ENCODE measurements at regions not wholly inside any gene's neighbourhood (a gene's known extent, or its start where the extent isn't known, plus 50 kb on each side); places are given as distances from the start of the nearest gene placed in this dataset.
"Not testable (repeated sequence)": the region's sequence is repeated elsewhere in the genome, so short reads cannot be mapped to it uniquely, and the experiment has no call there.

DNA sequence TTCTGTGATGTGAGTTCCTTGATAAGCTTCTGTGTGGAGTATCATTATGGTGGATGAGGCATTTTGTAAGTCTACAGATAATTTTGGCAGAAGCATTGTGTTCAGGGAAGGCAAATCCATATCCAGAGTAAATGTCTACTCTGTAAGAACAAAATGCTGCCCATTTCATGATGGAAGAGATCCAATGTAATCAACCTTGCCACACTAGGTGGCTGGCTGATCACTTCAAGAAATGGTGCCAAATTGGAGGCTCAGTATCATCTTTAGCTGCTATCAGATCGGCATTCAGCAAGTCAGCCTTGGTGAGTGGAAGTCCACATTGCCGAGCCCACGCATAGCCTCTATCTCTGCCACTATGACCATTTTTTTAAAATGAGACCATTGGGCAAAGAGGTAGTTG is 565.8 kb upstream of the USP24 start:
- TF ChIP-seq POU2F2 (IDR thresholded peaks at IDR 0.05; ENCODE audit: low read depth, low read length) = no peak
- FAIRE-seq (no peak), DNase-seq (ENCODE audit: insufficient read length, low spot score) (no peak)

GRCh38 chr1:55777545-55777944 is 562.4 kb upstream of the USP24 start:
- no peak for FAIRE-seq
- TF ChIP-seq POU2F2 (IDR thresholded peaks at IDR 0.05; ENCODE audit: low read depth, low read length) = no peak
- TF ChIP-seq POLR2AphosphoS5 (IDR thresholded peaks at IDR 0.05; ENCODE audit: low read depth, low read length) = no peak
- no peak for TF ChIP-seq POLR2A (IDR thresholded peaks at IDR 0.05; ENCODE audit: low read depth, low read length)
- no peak for TF ChIP-seq PAX5 (IDR thresholded peaks at IDR 0.05; ENCODE audit: insufficient read depth, low read length, severe bottlenecking)
- no peak for TF ChIP-seq SPI1 (IDR thresholded peaks at IDR 0.05; ENCODE audit: low read depth, low read length)
- TF ChIP-seq TAF1 (IDR thresholded peaks at IDR 0.05; ENCODE audit: low read depth, low read length) = no peak

GRCh38 chr1:55775007-55775406 is 559.8 kb upstream of the USP24 start:
- FAIRE-seq = no peak

More at GRCh38 chr1:55777545-55777944, 562.4 kb upstream of the USP24 start:
- DNase-seq (ENCODE audit: insufficient read length, low spot score) = no peak

DNA sequence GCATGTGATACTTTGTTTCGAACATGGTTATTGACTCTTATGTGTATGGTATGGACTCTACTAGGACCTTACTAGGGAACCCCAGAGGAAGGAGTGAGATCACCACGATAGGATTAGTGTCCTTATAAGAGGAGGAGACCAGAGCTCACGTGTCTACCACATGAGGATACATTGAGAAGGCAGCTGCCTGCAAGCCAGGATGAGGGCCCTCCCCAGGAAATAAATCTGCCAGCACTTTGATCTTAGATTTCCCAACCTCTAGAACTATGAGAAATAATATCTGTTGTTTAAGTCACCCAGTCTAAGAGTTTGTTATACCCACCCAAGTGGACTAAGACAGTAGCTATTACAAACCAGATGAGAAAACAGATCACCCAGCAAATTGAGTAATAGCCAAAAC is 559.3 kb upstream of the USP24 start:
- FAIRE-seq = no peak
- DNase-seq (ENCODE audit: insufficient read length, low spot score) = no peak
- TF ChIP-seq POLR2AphosphoS5 (IDR thresholded peaks at IDR 0.05; ENCODE audit: low read depth, low read length) = no peak
- TF ChIP-seq POU2F2 (IDR thresholded peaks at IDR 0.05; ENCODE audit: low read depth, low read length) = no peak
- TF ChIP-seq TAF1 (IDR thresholded peaks at IDR 0.05; ENCODE audit: low read depth, low read length) = no peak
- TF ChIP-seq PAX5 (IDR thresholded peaks at IDR 0.05; ENCODE audit: insufficient read depth, low read length, severe bottlenecking) = no peak
- TF ChIP-seq SPI1 (IDR thresholded peaks at IDR 0.05; ENCODE audit: low read depth, low read length) = no peak
- no peak for TF ChIP-seq POLR2A (IDR thresholded peaks at IDR 0.05; ENCODE audit: low read depth, low read length)

More at GRCh38 chr1:55775007-55775406, 559.8 kb upstream of the USP24 start:
- TF ChIP-seq TAF1 (IDR thresholded peaks at IDR 0.05; ENCODE audit: low read depth, low read length) (no peak), PAX5 (IDR thresholded peaks at IDR 0.05; ENCODE audit: insufficient read depth, low read length, severe bottlenecking) (no peak), SPI1 (IDR thresholded peaks at IDR 0.05; ENCODE audit: low read depth, low read length) (no peak)
- no peak for DNase-seq (ENCODE audit: insufficient read length, low spot score)

GRCh38 chr1:55773211-55773940 is 558.2 kb upstream of the USP24 start:
- DNase-seq (ENCODE audit: insufficient read length, low spot score) = no peak
- TF ChIP-seq POLR2AphosphoS5 (IDR thresholded peaks at IDR 0.05; ENCODE audit: low read depth, low read length) (no peak), TAF1 (IDR thresholded peaks at IDR 0.05; ENCODE audit: low read depth, low read length) (no peak), POU2F2 (IDR thresholded peaks at IDR 0.05; ENCODE audit: low read depth, low read length) (no peak), SPI1 (IDR thresholded peaks at IDR 0.05; ENCODE audit: low read depth, low read length) (no peak), POLR2A (IDR thresholded peaks at IDR 0.05; ENCODE audit: low read depth, low read length) (no peak), PAX5 (IDR thresholded peaks at IDR 0.05; ENCODE audit: insufficient read depth, low read length, severe bottlenecking) (no peak)
- no peak for FAIRE-seq

GRCh38 chr1:55768327-55768952 is 553.3 kb upstream of the USP24 start:
- FAIRE-seq = no peak
- TF ChIP-seq POLR2A (IDR thresholded peaks at IDR 0.05; ENCODE audit: low read depth, low read length) = no peak
- TF ChIP-seq SPI1 (IDR thresholded peaks at IDR 0.05; ENCODE audit: low read depth, low read length) = no peak
- no peak for TF ChIP-seq POU2F2 (IDR thresholded peaks at IDR 0.05; ENCODE audit: low read depth, low read length)
- TF ChIP-seq POLR2AphosphoS5 (IDR thresholded peaks at IDR 0.05; ENCODE audit: low read depth, low read length) = no peak
- no peak for TF ChIP-seq PAX5 (IDR thresholded peaks at IDR 0.05; ENCODE audit: insufficient read depth, low read length, severe bottlenecking)
- no peak for TF ChIP-seq TAF1 (IDR thresholded peaks at IDR 0.05; ENCODE audit: low read depth, low read length)
- no peak for DNase-seq (ENCODE audit: insufficient read length, low spot score)

GRCh38 chr1:55767171-55767570 is 552.0 kb upstream of the USP24 start:
- no peak for DNase-seq (ENCODE audit: insufficient read length, low spot score)
- TF ChIP-seq POLR2AphosphoS5 (IDR thresholded peaks at IDR 0.05; ENCODE audit: low read depth, low read length) (no peak), POU2F2 (IDR thresholded peaks at IDR 0.05; ENCODE audit: low read depth, low read length) (no peak), PAX5 (IDR thresholded peaks at IDR 0.05; ENCODE audit: insufficient read depth, low read length, severe bottlenecking) (no peak), TAF1 (IDR thresholded peaks at IDR 0.05; ENCODE audit: low read depth, low read length) (no peak), POLR2A (IDR thresholded peaks at IDR 0.05; ENCODE audit: low read depth, low read length) (no peak), SPI1 (IDR thresholded peaks at IDR 0.05; ENCODE audit: low read depth, low read length) (no peak)
- no peak for FAIRE-seq

GRCh38 chr1:55765505-55765904 is 550.3 kb upstream of the USP24 start:
- not testable (repeated sequence) for FAIRE-seq; DNase-seq (ENCODE audit: insufficient read length, low spot score)

DNA sequence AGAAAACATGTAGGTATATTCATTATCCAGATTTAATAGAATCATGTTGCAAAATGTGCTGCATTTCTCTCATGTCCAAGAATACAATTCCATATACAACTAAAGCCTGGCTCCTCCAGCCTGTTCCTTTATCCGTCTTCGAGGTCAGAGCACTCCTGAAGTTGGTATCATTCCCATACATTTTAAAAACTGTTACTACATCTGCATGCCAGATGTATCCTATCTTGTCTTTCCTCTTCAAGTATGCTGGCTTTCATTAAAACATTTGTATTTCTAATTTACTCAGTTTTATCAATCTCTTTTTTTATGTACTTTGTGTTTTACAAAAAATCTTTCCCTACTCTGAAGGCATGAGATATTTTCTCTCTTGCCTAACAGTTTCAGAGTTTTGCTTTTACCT is 536.6 kb upstream of the USP24 start:
- TF ChIP-seq POLR2A (IDR thresholded peaks at IDR 0.05; ENCODE audit: low read depth, low read length) (no peak), POLR2AphosphoS5 (IDR thresholded peaks at IDR 0.05; ENCODE audit: low read depth, low read length) (no peak), PAX5 (IDR thresholded peaks at IDR 0.05; ENCODE audit: insufficient read depth, low read length, severe bottlenecking) (no peak), POU2F2 (IDR thresholded peaks at IDR 0.05; ENCODE audit: low read depth, low read length) (no peak), SPI1 (IDR thresholded peaks at IDR 0.05; ENCODE audit: low read depth, low read length) (no peak), TAF1 (IDR thresholded peaks at IDR 0.05; ENCODE audit: low read depth, low read length) (no peak)
- no peak for DNase-seq (ENCODE audit: insufficient read length, low spot score)
- no peak for FAIRE-seq

- no peak for FAIRE-seq
- TF ChIP-seq POLR2AphosphoS5 (IDR thresholded peaks at IDR 0.05; ENCODE audit: low read depth, low read length) (no peak), PAX5 (IDR thresholded peaks at IDR 0.05; ENCODE audit: insufficient read depth, low read length, severe bottlenecking) (no peak), TAF1 (IDR thresholded peaks at IDR 0.05; ENCODE audit: low read depth, low read length) (no peak), POLR2A (IDR thresholded peaks at IDR 0.05; ENCODE audit: low read depth, low read length) (no peak), POU2F2 (IDR thresholded peaks at IDR 0.05; ENCODE audit: low read depth, low read length) (no peak), SPI1 (IDR thresholded peaks at IDR 0.05; ENCODE audit: low read depth, low read length) (no peak)
- DNase-seq (ENCODE audit: insufficient read length, low spot score) = no peak
Measured at GRCh38 chr1:55750628-55750995, 535.4 kb upstream of the USP24 start.
